ENCODE measurements at regions not wholly inside any gene's neighbourhood (a gene's known extent, or its start where the extent isn't known, plus 50 kb on each side); places are given as distances from the start of the nearest gene placed in this dataset.

DNA sequence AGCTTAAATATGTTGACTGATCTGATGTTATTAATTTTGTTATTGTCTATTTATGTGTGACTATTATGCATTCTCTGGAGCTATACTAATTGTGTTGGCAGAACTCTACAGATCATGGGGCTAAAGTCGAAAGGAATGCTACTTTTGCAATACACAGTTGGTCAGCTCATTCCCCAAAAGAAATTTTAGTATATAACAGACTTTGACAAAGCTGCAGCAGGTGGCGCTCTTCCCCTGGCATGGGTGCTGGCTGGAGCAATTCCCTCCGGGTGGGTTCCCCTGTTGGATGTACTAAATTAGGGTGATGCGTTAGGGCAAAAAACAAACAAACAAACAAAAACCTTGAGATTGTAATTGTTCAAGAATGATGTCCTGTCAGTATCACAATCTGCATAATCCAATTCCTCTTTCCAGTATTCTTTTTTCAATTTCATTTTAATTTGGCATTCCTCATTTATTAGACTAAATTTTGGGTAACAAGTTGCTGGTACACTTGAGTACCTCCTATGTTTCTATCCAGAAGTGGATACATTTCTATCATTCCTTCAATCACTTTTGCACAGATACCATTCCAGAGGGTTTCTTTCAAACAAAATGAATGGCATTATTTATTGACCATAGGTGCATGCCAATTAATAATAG is 322.8 kb upstream of the EDNRB start:
- TF ChIP-seq, protein P1, sequence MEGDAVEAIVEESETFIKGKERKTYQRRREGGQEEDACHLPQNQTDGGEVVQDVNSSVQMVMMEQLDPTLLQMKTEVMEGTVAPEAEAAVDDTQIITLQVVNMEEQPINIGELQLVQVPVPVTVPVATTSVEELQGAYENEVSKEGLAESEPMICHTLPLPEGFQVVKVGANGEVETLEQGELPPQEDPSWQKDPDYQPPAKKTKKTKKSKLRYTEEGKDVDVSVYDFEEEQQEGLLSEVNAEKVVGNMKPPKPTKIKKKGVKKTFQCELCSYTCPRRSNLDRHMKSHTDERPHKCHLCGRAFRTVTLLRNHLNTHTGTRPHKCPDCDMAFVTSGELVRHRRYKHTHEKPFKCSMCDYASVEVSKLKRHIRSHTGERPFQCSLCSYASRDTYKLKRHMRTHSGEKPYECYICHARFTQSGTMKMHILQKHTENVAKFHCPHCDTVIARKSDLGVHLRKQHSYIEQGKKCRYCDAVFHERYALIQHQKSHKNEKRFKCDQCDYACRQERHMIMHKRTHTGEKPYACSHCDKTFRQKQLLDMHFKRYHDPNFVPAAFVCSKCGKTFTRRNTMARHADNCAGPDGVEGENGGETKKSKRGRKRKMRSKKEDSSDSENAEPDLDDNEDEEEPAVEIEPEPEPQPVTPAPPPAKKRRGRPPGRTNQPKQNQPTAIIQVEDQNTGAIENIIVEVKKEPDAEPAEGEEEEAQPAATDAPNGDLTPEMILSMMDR (conservative IDR thresholded peaks at IDR 0.05; ENCODE audit: low read depth, low read length): peak; percentile 90
- TF ChIP-seq EZH2 (IDR thresholded peaks at IDR 0.05; ENCODE audit: borderline replicate concordance, low read depth, low read length, poor library complexity, severe bottlenecking): no peak
